ENCODE measurements at regions not wholly inside any gene's neighbourhood (a gene's known extent, or its start where the extent isn't known, plus 50 kb on each side); places are given as distances from the start of the nearest gene placed in this dataset.

DNA sequence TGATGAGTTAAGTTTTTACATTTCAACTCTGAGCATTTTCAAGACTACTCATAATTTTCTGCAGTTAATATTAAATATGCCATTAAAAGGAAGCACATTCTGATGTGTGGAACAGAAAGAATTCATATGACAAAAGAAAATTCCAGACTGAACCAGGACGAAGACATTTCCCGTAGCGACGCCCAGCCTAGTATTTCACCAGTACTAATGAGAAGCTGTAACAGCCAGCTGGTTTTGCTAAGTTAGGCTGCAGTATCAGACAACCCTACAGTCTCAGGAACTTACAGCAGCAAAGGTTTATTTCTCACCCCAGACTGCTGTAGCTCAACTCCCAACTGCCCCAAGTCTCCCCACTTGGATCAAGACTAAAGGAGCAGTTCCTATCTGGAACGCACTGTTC lies 91.6 kb downstream of the TMEM174 start:
- H3K18ac ChIP-seq (ENCODE audit: insufficient read length, low read depth, low read length): no peak overlapping the region
- no peaks in the 10 kb centered on the region for H3K79me1 ChIP-seq (ENCODE audit: insufficient read depth, low read depth, low read length, poor library complexity, severe bottlenecking)
- H4K5ac ChIP-seq (ENCODE audit: insufficient read length, low read depth, low read length): no peak overlapping the region
- H4K8ac ChIP-seq (replicated peaks; ENCODE audit: insufficient read length, low read depth, low read length): no peak overlapping the region
- H3K56ac ChIP-seq (ENCODE audit: insufficient read length, low read depth, low read length): no peak overlapping the region
- H3K4me1 ChIP-seq (ENCODE audit: insufficient read depth, low read length): 0 out of 2 replicates have a peak, but pooled peaks cover 4% of the 10 kb centered on the region
- no peak overlapping the region for H2AK5ac ChIP-seq (ENCODE audit: insufficient read length, low read length)
- no peak overlapping the region for H3K23ac ChIP-seq (ENCODE audit: insufficient read length, low read depth, low read length)
- H3K4ac ChIP-seq (ENCODE audit: low read depth, low read length): no peak overlapping the region
- no peak for DNase-seq
- Mint-ChIP-seq H3K4me3 (no peak overlapping the region), H3K27ac (no peak overlapping the region), H3K27me3 (ENCODE audit: low read depth) (peaks cover 11% of the 10 kb centered on the region), H3K4me1 (peaks cover 11% of the 10 kb centered on the region in 2 experiments), H3K9me3 (no peaks in the 10 kb centered on the region), H3K36me3 (ENCODE audit: insufficient read depth in 1 of 3, low read depth in 3 of 3) (no peaks in the 10 kb centered on the region)
- H3K79me2 ChIP-seq (ENCODE audit: insufficient read depth, low read length): no peaks in the 10 kb centered on the region
- WGBS (ENCODE audit: extremely low coverage, insufficient read length, low lambda C conversion rate): no CpG with 5 or more reads among the region's 5 CpGs
- no peaks in the 10 kb centered on the region for H3K9me3 ChIP-seq (ENCODE audit: control insufficient read depth, low read depth, low read length)
- no peak overlapping the region for H3K4me2 ChIP-seq (ENCODE audit: insufficient read depth, insufficient read length, low read length)
- no peak overlapping the region for H3K27ac ChIP-seq (ENCODE audit: insufficient read length, low read depth, low read length)
- H2BK5ac ChIP-seq (ENCODE audit: insufficient read length, low read length): no peak overlapping the region
- H2BK15ac ChIP-seq (ENCODE audit: low read depth, low read length): no peak overlapping the region
- no peak overlapping the region for H3K9ac ChIP-seq (ENCODE audit: extremely low read depth, insufficient read length, low read length)
- TF ChIP-seq CTCF (conservative IDR thresholded peaks at IDR 0.05): no peak
- H2BK20ac ChIP-seq (ENCODE audit: low read depth, low read length, poor library complexity, severe bottlenecking): no peak overlapping the region
- H4K91ac ChIP-seq (ENCODE audit: insufficient read length, low read depth, low read length): no peak overlapping the region
- H2BK12ac ChIP-seq (ENCODE audit: insufficient read length, low read depth, low read length): no peak overlapping the region
- H3K14ac ChIP-seq (ENCODE audit: insufficient read depth, low read length): no peak overlapping the region; the same call in 1 of the 2 replicates
- H2AFZ ChIP-seq (ENCODE audit: low read length): no peak overlapping the region
- H2BK120ac ChIP-seq (ENCODE audit: low read depth, low read length, poor library complexity, severe bottlenecking): no peak overlapping the region
- H3K27me3 ChIP-seq (ENCODE audit: insufficient read depth, low read length): no peaks in the 10 kb centered on the region
- H3T11ph ChIP-seq (ENCODE audit: low read length): no peak overlapping the region
- H4K20me1 ChIP-seq (ENCODE audit: control insufficient read depth, insufficient read depth, insufficient read length): no peaks in the 10 kb centered on the region
- no peaks in the 10 kb centered on the region for H3K23me2 ChIP-seq (ENCODE audit: insufficient read length, low read depth, low read length, poor library complexity, severe bottlenecking)

Measured in H9 (cell line).